ENCODE measurements at regions not wholly inside any gene's neighbourhood (a gene's known extent, or its start where the extent isn't known, plus 50 kb on each side); places are given as distances from the start of the nearest gene placed in this dataset.

DNA sequence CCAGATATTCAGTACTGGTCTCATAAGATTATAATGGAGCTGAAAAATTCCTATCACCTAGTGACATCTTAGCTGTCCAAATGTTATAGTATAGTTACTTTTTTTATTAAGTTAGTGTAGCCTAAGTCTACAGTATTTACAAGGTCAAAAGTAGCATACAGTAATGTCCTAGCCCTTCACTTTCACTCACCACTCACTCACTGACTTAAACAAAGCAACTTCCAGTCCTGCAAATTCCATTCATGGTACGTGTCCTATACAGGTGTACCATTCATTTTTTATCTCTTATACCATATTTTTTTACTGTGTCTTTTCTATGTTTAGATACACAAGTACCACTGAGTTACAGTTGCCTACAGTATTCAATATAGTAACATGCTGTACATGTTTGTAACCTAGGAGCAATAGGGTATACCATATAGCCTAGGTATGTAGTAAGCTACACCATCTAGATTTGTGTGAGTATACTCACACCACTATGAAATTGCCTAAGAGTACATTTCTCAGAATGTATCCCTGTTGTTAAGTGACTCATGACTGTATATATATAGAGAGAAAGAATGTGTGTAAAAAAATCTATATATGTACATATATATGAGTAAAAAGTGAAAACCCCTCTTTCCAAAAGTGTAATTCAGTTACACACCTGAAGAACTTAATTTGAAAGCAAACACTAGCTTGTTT is 234.8 kb upstream of the WWC1 start:
- H3K4me1 Mint-ChIP-seq, result no peaks in the 10 kb centered on the region
- peaks cover 0 to 5% (median 1%) of the 10 kb centered on the region in 7 donors for H3K9me3 Mint-ChIP-seq
- no peaks in the 10 kb centered on the region for H3K4me1 ChIP-seq (ENCODE audit: control insufficient read depth in 1 of 2, insufficient read depth in 2 of 2, low read length in 2 of 2)
- no peak overlapping the region for H3K27ac ChIP-seq (ENCODE audit: low read depth in 1 of 2, low read length in 2 of 2)
- H3K9ac ChIP-seq (ENCODE audit: insufficient read depth, low read length, poor library complexity, severe bottlenecking), result no peak overlapping the region
- no CpG with 5 or more reads among the region's 1 CpG for WGBS (ENCODE audit: insufficient coverage)
- H3K4me3 Mint-ChIP-seq, result no peak overlapping the region
- peaks cover 0 to 6% of the 10 kb centered on the region in 2 donors for H3K9me3 ChIP-seq (replicated peaks in 1 of 2; ENCODE audit: control insufficient read depth in 1 of 2, insufficient read depth in 1 of 2, low read length in 2 of 2)
- H2AFZ ChIP-seq (ENCODE audit: insufficient read depth, low read depth, low read length, poor library complexity, severe bottlenecking), result no peak overlapping the region
- no peaks in the 10 kb centered on the region for H3K27me3 Mint-ChIP-seq (ENCODE audit: low read depth in 3 of 3)
- no peaks in the 10 kb centered on the region for H3K79me2 ChIP-seq (ENCODE audit: insufficient read depth, low read length)
- intact Hi-C loops (cut with micrococcal nuclease), result no loop called here
- no peak overlapping the region for H3K27ac Mint-ChIP-seq
- no peaks in the 10 kb centered on the region for H3K36me3 ChIP-seq (replicated peaks in 1 of 2; ENCODE audit: control insufficient read depth in 1 of 2, insufficient read depth in 2 of 2, low read length in 2 of 2)
- no peaks in the 10 kb centered on the region for H4K20me1 ChIP-seq (ENCODE audit: insufficient read depth, low read length)
- no peak for DNase-seq
- TF ChIP-seq CTCF (IDR thresholded peaks at IDR 0.05), result no peak
- no peaks in the 10 kb centered on the region for H3K27me3 ChIP-seq (ENCODE audit: control insufficient read depth in 2 of 2, insufficient read depth in 2 of 2, low read length in 2 of 2)
- H3K36me3 Mint-ChIP-seq, result no peaks in the 10 kb centered on the region
- H3K4me2 ChIP-seq (replicated peaks; ENCODE audit: extremely low read depth, low read length, poor library complexity, severe bottlenecking), result no peak overlapping the region
- H3K4me3 ChIP-seq (replicated peaks in 1 of 3; ENCODE audit: low read depth in 2 of 3, low read length in 3 of 3), result no peak overlapping the region

- Mint-ChIP-seq H3K27me3 (ENCODE audit: low read depth in 3 of 3) (no peaks in the 10 kb centered on the region), H3K27ac (no peak overlapping the region), H3K4me3 (no peak overlapping the region), H3K36me3 (no peaks in the 10 kb centered on the region), H3K9me3 (peaks cover 0 to 5% (median 1%) of the 10 kb centered on the region in 7 donors), H3K4me1 (no peaks in the 10 kb centered on the region)
- H3K9ac ChIP-seq (ENCODE audit: insufficient read depth, low read length, poor library complexity, severe bottlenecking), result no peak overlapping the region
- H3K36me3 ChIP-seq (replicated peaks in 1 of 2; ENCODE audit: control insufficient read depth in 1 of 2, insufficient read depth in 2 of 2, low read length in 2 of 2), result no peaks in the 10 kb centered on the region
- DNase-seq, result no peak
- no peaks in the 10 kb centered on the region for H3K4me1 ChIP-seq (ENCODE audit: control insufficient read depth in 1 of 2, insufficient read depth in 2 of 2, low read length in 2 of 2)
- H3K9me3 ChIP-seq (replicated peaks in 1 of 2; ENCODE audit: control insufficient read depth in 1 of 2, insufficient read depth in 1 of 2, low read length in 2 of 2), result peaks cover 0 to 6% of the 10 kb centered on the region in 2 donors
- H3K27ac ChIP-seq (ENCODE audit: low read depth in 1 of 2, low read length in 2 of 2), result no peak overlapping the region
- H3K4me3 ChIP-seq (replicated peaks in 1 of 3; ENCODE audit: low read depth in 2 of 3, low read length in 3 of 3), result no peak overlapping the region
- no peaks in the 10 kb centered on the region for H4K20me1 ChIP-seq (ENCODE audit: insufficient read depth, low read length)
- no peak overlapping the region for H3K4me2 ChIP-seq (replicated peaks; ENCODE audit: extremely low read depth, low read length, poor library complexity, severe bottlenecking)
- intact Hi-C loops (cut with micrococcal nuclease), result no loop called here
- H3K27me3 ChIP-seq (ENCODE audit: control insufficient read depth in 2 of 2, insufficient read depth in 2 of 2, low read length in 2 of 2), result no peaks in the 10 kb centered on the region
- TF ChIP-seq CTCF (IDR thresholded peaks at IDR 0.05), result no peak
- no peaks in the 10 kb centered on the region for H3K79me2 ChIP-seq (ENCODE audit: insufficient read depth, low read length)
- 83% methylated on average over 2 of the region's 7 CpGs for WGBS (ENCODE audit: insufficient coverage)
- no peak overlapping the region for H2AFZ ChIP-seq (ENCODE audit: insufficient read depth, low read depth, low read length, poor library complexity, severe bottlenecking)
These were observed 233.5 kb upstream of the WWC1 start for GRCh38 chr5:168057905-168058304.

Measured in CD14-positive monocyte (primary cell).